ACHN (cell line): ENCODE measurements at regions not wholly inside any gene's neighbourhood (a gene's known extent, or its start where the extent isn't known, plus 50 kb on each side); places are given as distances from the start of the nearest gene placed in this dataset.

Source experiments
- DNase-seq: peaks from one replicate; pipeline ENCODE4 v3.0.0-alpha.2; 2015
- in situ Hi-C: cut with HindIII; loops from 2 replicates; pipeline ENCODE4 v1.10.0; 2017; ENCODE audit warnings: low sequenced_read_pairs, low pct_ligation_motif_present, low pct_unique_long_range_greater_than_20kb

DNA sequence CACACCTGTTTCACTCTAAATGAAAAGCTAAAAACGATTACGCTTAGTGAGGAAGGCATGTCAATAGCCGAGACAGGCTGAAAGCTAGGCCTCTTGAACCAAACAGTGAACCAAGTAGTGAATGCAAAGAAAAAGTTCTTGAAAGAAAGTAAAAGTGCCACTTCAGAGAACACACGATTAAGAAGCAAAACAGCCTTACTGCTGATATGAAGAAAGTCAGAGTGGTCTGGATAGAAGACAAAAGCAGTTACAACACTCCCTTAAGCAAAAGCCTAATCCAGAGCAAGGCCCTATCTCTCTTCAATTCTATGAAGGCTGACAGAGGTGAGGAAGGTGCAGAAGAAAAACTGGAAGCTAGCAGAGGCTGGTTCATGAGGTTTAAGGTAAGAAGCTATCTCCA lies 130.7 kb downstream of the SIPA1L2 start:
- in situ Hi-C loops: no loop called here
- DNase-seq: no peak

DNA sequence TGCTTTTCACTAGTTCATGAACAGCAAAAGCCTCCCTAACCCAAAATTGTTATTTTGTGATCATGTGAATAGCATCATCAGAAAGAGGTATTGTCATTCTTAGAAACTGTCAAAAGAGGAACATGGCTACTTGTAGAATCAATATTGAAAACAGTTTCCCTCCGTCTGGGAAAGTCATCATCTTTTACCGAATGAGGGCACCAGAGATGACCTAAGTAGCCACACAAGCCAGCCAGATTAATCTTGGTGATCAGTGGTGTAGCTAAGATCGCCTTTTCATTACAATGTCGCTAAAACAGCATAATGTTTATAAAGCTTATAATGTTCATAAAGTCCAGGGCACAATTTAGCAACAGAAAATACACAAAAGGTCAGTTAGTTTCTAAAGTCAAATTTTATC lies 136.1 kb downstream of the SIPA1L2 start:
- in situ Hi-C loops: no loop called here
- DNase-seq: no peak

DNA sequence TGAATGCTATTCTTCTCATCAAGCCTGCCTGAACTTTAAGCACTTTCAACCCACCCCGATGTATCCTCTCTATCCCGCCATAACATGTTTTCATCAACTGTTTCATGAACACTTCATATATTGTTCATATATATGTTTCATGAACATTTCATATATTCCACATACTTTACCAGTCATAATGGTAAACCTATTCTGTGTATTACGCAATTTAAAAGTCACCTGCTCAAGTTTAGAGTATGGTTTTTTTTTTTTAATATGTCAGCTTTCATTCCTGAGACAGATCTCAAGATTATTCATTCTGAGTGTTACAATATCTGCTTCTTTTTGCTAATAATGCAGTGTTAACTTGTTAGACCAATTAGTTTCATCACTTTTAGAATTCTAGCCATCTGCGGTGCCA lies 140.7 kb downstream of the SIPA1L2 start:
- no peak for DNase-seq
- in situ Hi-C loops: no loop called here

DNA sequence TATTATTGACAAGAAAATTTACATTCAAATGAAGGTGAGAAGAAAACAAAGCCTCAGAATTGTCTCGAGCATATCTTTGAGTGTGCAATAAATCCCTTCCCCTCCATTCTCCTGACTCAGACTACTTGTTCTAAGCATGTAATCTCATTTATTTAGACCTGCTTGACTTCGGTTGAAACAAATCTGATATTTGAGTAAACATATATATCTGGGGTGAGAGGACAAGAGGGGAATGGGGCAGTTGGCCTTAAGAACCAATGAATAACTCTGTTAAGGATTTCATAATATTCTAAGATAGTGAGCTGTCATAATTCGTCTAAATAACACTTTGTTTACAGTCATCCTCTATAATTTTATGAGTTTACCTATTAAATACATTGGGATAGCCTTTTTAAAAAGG lies 142.7 kb downstream of the SIPA1L2 start:
- DNase-seq: no peak
- in situ Hi-C loops: no loop called here

DNA sequence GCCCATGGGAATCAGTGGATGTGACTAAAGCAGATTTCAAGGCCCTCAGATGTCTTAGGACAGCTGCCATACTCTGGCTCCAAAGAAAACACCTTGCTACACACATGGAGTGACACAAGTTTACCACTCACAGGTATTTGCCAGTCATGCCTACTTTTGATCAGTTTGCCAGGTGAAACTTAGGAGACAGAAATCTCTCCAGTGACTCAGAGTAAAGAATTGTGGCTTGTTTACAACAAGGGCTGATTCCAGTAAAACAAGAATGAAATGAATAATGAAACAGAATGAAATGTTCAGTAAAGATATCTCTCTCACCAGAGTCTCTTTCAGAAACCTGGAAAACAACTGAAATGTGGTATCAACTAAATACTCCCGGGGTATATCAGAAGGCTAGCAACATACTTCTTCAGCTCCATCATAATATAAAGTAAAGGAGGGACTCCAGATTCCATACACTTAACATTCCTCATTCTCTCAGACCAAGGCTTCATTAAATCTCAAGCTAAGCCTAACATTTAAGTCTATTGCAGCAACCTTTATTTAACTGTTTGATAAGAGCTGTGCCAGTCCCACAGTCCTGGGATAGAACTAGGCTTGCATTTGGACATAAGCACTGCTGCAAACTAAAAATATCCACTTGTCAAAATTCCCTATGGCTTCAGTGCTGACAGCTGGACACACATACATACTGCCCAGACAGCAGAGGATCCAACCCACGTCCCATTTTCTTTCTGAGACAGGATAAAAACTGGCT lies 143.3 kb downstream of the SIPA1L2 start:
- in situ Hi-C loops: no loop called here
- DNase-seq: no peak

DNA sequence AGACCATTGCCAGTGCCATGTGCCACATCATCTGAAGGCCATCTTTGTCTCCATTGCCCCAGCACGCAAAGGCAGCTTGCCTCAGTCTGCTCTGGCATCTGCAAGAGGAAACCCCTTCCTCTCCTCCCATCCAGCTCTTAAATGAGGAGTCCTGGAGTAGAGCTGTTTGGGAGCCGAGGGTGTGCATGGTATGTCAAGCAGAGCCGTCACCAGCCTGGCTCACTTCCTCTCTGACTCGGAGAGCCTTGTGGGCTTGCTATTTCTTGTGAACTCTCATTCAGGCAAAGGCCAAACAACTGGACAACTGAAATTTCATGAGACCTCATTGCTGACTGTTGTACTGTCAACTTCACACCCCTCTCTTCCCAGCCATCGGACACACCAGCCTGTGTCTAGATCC lies 143.9 kb downstream of the SIPA1L2 start:
- no peak for DNase-seq
- in situ Hi-C loops: no loop called here

DNA sequence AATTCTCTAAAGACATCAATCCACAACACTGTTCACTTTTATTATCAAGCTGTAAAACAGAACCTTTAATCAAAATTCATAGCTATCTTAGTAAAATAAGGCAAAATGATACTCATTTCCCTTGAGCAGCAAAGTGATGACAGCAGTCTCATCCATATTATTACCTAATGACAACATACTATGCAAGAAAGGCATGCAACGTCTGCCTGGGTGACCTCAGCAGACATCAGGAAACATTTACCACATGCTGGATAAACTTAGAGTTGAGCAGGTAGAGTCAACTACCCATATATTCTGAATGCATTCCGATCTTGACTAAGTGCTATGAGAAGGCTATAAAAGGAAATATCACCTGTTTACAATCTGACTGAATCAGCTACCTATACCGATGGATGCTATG lies 145.1 kb downstream of the SIPA1L2 start:
- DNase-seq: no peak
- in situ Hi-C loops: no loop called here

DNA sequence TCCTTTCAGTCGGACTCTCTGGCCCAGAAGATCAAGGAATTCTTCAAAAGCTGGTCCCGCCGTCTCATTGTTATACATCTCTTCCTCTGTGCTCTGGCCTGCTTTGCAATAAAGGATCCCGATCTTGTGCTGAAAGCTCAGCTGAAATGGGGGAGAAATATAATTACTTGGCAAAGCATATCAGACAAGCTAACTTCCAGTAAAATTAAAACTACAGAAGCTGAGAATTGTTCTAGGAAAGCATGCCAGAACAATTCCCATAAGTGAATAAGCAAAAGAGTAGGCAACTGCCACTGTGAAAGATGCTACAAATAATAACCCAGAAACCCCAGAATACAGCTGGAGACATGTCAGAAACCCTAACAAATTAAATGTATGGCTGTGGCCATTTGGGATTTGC lies 146.1 kb downstream of the SIPA1L2 start:
- in situ Hi-C loops: no loop called here

DNA sequence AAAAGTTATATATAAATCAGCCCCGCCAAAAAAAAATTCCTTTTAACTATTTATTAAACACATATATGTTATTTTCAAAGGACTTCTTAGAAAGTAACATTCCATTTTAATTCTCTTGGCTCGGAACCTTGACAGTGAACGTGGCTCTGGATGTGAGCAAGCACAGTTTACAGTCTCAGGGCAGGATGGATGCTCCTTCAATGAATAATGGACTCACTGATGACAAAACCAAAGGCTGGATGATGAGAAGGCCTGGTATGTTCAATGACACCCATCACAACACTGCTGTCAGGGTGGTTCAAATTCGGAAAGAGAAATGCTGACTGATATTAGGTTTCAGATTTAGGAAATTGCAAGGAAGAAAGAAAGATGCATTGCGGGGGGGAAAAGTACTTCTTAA lies 148.8 kb downstream of the SIPA1L2 start:
- in situ Hi-C loops: no loop called here
- DNase-seq: no peak

More for the DNA sequence above, 146.1 kb downstream of the SIPA1L2 start:
- DNase-seq: no peak

DNA sequence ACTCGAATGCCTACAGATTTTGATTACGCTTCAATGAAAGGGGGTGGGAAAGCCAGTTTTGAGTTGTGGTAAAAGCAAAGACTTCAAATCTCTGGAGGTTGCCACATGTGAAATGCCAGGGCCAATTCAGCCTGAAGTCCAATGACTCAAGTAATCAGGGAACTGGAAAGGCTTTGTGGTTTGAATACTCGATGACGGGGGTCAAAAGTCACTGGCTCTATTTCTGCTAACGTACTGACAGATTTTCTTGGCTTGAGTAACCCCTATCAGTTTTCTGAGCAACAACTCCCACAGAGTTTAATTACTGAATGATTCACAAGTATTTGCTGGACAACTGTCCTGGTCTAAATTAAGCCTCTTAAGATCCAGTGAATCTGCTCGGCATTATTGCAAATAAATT lies 152.2 kb downstream of the SIPA1L2 start:
- in situ Hi-C loops: no loop called here
- DNase-seq: peak; percentile 76

DNA sequence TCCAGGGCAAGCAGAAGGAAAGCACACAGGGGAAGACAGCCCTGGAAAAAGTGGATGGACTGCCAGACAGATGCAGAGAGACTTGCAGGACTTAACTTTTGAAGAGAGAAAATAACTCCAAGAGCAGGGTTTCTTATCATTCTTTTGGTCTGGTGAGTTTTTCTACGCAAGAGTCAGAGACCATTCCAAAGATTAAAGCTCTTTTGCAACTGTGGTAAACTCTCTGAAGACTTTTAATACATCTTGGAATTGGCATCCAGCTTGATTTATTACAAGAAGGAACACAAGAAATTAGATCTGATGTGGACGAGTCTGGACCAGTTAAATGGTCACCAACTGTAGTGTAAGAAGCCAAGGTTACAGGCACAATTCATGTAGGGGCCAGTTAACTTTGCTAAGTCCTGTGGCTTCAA lies 153.4 kb downstream of the SIPA1L2 start:
- DNase-seq: no peak
- in situ Hi-C loops: no loop called here

DNA sequence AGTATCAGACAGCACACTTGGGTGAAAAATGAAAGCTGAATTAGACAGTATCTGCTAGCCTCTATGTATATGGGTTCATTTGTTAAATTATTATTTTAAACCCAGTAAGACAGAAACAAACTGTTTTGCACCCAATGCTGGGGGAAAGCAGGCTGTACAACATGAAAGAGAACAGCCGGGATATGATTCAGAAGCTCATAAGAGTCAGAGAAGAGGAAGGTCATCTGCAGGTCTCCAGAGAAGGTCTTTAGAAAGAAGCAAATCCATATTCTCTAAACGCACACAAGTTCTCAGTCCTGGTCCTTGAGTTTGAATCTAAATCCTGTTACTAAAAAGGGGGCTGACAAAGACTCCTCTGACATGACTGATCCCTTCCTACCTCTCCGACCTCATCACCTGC lies 155.1 kb downstream of the SIPA1L2 start:
- DNase-seq: no peak
- in situ Hi-C loops: no loop called here

DNA sequence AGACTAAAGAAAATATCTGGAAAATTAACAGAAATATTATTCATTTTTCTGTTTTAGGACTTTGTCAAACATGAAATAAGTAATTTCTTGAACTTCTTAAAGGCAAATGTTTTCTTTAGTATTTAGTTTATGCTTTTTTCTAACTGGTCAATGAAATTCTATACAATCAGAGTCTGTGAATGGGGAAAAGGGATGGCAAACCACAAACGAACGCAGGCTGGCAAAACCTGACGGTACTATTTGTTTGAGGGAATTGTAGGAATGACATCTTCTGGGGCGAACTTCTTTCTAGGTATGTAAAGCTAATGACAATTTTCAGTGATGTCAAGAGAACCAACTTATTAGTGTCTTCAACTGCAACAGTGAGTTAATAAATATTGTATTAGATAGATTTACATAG lies 156.0 kb downstream of the SIPA1L2 start:
- no peak for DNase-seq
- in situ Hi-C loops: no loop called here

DNA sequence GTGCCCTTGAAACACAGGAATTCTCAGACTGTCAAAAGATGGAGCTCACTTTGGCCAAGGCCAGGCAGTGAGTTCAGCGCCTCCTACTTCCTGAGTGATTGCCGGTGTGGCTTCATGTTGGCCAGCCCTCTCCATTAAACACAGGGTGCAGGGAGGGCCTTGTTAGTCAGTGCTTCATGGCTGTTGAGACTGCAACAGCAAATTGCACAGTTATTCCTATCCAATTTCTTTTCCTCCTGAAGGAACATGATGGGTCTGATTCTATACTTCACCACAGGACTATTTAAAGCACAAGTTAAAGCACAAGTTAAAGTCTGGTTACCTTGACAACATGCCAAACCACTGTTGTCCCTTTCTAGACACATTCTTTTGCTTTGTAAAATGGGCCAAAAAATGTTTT lies 156.6 kb downstream of the SIPA1L2 start:
- no peak for DNase-seq
- in situ Hi-C loops: no loop called here

DNA sequence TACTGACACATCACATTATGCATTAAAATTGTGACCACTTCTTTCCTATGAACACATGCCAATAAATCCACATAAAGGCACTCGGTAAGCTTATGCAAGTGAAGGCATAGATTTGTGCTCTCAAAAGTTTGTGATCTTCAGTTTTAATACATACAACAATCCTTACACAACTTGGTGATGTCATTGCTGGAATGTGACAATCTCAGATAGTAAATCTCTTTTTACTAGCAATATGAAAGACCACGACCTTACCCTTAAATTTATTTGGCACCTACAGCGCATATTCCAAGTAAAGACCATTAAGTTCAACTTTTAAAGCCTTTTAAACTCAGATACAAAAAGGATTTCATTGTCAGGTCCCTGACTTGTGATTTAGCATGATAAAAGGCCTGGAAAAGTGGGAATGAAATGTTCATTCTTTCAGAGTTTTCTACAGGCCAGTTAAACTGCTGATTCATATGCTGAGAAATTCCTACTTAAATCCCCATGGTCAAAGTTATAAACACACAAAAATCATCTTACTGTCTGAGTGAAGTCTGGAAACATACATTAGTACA lies 157.4 kb downstream of the SIPA1L2 start:
- in situ Hi-C loops: no loop called here
- DNase-seq: no peak

DNA sequence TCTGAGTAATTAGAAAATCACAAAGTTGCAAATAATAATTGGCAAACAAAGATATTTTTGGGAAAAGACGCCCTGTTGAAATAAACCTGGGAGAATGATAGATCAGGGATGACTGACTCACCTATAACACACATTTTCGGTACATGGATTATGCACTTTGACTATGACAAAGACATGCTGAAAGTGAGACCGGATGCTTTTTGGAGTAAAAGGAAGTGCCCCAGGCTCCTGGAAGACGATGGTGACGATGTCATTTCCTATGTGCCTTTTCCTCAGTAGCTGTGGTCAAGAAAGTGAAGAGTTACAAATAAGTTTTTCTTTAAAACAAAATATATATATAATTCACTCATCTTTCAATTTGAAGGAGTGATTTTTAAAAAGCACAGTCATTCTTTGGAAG lies 158.7 kb downstream of the SIPA1L2 start:
- in situ Hi-C loops: no loop called here
- DNase-seq: no peak

DNA sequence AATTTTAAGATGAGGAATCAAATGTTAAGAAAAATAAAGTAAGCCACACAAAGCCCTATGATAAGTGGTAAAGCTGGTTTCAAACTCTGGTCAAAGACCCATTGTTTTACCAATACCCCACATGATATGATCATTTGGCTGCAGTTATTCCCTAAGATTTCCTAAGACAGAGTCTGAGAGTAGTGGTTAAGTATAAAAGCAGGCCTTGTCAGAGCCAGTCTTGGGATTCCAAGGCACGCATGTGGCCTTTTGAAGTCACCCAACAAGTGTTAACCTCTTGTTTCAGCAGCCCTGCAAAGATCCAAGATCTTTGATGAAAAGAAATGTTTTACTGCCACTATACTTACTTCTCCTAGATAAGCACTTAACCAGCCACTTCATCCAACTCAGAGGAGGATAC lies 159.2 kb downstream of the SIPA1L2 start:
- no peak for DNase-seq
- in situ Hi-C loops: no loop called here

DNA sequence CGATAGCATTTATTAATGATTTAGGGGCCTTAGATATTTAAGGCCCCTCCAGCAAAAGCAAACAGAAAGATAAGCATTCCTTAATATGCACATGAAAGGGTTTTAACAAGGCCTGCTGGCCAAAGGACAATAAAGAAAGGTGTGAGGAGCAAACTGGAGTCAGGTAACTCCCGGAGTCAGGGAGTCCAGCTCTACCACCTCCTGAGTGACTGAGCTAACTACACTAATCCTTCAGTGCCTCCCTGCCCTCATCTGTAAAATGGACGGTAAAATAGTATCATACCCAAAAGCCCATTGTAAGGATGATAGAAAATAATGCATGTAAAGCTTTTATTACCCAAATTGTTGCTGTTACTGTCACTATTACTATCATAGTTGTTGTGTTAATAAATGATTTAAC lies 161.7 kb downstream of the SIPA1L2 start:
- DNase-seq: no peak
- in situ Hi-C loops: no loop called here

DNA sequence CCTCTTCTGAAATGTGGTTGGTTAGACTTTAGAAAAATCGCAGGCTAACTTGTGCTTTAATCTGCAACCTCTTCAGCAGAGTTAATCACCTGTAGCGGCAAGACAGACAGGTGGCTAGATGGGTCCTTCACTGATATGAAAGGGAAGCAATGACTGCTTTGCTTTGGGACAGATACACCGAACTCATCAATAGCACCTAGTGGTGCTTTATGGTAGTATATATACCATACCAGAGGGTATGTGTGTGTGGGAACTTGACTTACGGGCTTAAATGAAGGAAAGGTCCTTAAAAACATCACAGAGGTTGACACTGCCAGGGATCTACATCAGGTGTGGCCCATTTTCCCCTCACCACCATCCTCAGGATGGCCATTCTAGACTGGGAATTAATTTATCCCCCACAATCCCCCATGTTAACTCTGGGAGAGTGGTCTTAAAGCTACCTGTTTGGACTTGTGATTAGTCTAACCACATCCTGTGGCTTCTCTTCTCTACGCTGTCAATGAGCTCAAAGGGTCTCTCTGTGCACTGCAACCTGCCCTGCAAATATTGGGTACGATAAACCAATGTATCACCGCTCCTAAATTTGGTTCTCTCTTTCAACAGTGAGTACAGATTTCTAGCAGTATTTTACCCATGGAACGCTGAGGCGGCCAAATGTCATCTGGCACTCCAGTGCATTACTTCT lies 162.7 kb downstream of the SIPA1L2 start:
- in situ Hi-C loops: no loop called here
- DNase-seq: no peak

DNA sequence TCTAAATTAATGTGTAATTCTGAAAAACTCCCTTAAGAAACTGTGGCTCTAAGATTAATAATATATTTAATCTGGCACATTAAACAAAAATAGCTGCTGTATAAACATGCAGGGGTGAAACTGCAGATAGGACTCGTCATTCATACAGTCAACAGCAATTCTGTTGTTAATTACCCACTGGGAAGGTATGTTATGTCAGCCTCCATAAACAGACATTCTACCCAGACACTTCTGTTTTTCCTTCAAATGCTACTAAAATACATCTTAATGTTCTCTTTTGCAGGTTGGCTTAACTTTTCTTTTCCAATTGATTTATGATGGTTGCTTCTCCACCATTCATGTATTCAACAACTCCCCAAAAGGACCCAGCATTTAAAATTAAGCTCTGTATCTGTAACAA lies 165.6 kb downstream of the SIPA1L2 start:
- in situ Hi-C loops: no loop called here
- DNase-seq: no peak
